ENCODE measurements at regions not wholly inside any gene's neighbourhood (a gene's known extent, or its start where the extent isn't known, plus 50 kb on each side); places are given as distances from the start of the nearest gene placed in this dataset.

GRCh38 chr10:2236876-2237275 is 499.6 kb upstream of the ADARB2 start:
- Mint-ChIP-seq H3K27me3 (no peaks in the 10 kb centered on the region), H3K4me1 (ENCODE audit: unreplicated experiment) (no peaks in the 10 kb centered on the region), H3K9me3 (no peaks in the 10 kb centered on the region)

GRCh38 chr10:2232479-2232878 is 495.2 kb upstream of the ADARB2 start:
- Mint-ChIP-seq H3K4me1 (ENCODE audit: unreplicated experiment) (no peaks in the 10 kb centered on the region), H3K27ac (no peak overlapping the region), H3K9me3 (no peaks in the 10 kb centered on the region), H3K4me3 (no peak overlapping the region), H3K36me3 (no peaks in the 10 kb centered on the region), H3K27me3 (no peaks in the 10 kb centered on the region)
- TF ChIP-seq CTCF (conservative IDR thresholded peaks at IDR 0.05), result no peak
- no peak for DNase-seq (ENCODE audit: extremely low spot score, unreplicated experiment)

More at GRCh38 chr10:2236876-2237275, 499.6 kb upstream of the ADARB2 start:
- DNase-seq (ENCODE audit: extremely low spot score, unreplicated experiment), result no peak
- no peak for TF ChIP-seq CTCF (conservative IDR thresholded peaks at IDR 0.05)
- no peak overlapping the region for H3K27ac Mint-ChIP-seq
- no peaks in the 10 kb centered on the region for H3K36me3 Mint-ChIP-seq
- H3K4me3 Mint-ChIP-seq, result no peak overlapping the region

GRCh38 chr10:2230478-2230877 is 493.2 kb upstream of the ADARB2 start:
- Mint-ChIP-seq H3K4me3 (no peak overlapping the region), H3K27me3 (no peaks in the 10 kb centered on the region), H3K27ac (no peak overlapping the region), H3K4me1 (ENCODE audit: unreplicated experiment) (no peaks in the 10 kb centered on the region), H3K36me3 (no peaks in the 10 kb centered on the region), H3K9me3 (no peaks in the 10 kb centered on the region)
- DNase-seq (ENCODE audit: extremely low spot score, unreplicated experiment), result no peak
- TF ChIP-seq CTCF (conservative IDR thresholded peaks at IDR 0.05), result no peak

- H3K9me3 Mint-ChIP-seq, result no peaks in the 10 kb centered on the region
- no peak overlapping the region for H3K4me3 Mint-ChIP-seq
- no peak for DNase-seq (ENCODE audit: extremely low spot score, unreplicated experiment)
- H3K27ac Mint-ChIP-seq, result no peak overlapping the region
- no peaks in the 10 kb centered on the region for H3K36me3 Mint-ChIP-seq
- H3K4me1 Mint-ChIP-seq (ENCODE audit: unreplicated experiment), result no peaks in the 10 kb centered on the region
- TF ChIP-seq CTCF (conservative IDR thresholded peaks at IDR 0.05), result no peak
- H3K27me3 Mint-ChIP-seq, result peaks cover 3% of the 10 kb centered on the region
Measured at GRCh38 chr10:2228320-2228901, 491.1 kb upstream of the ADARB2 start.

- H3K27me3 Mint-ChIP-seq, result peaks cover 9% of the 10 kb centered on the region
- no peak overlapping the region for H3K4me3 Mint-ChIP-seq
- no peaks in the 10 kb centered on the region for H3K9me3 Mint-ChIP-seq
- no peak for DNase-seq (ENCODE audit: extremely low spot score, unreplicated experiment)
- TF ChIP-seq CTCF (conservative IDR thresholded peaks at IDR 0.05), result no peak
- H3K36me3 Mint-ChIP-seq, result no peaks in the 10 kb centered on the region
- H3K27ac Mint-ChIP-seq, result no peak overlapping the region
- H3K4me1 Mint-ChIP-seq (ENCODE audit: unreplicated experiment), result no peaks in the 10 kb centered on the region
Measured at GRCh38 chr10:2225609-2226008, 488.3 kb upstream of the ADARB2 start.
